IMR-90 (cell line): ENCODE measurements at regions not wholly inside any gene's neighbourhood (a gene's known extent, or its start where the extent isn't known, plus 50 kb on each side); places are given as distances from the start of the nearest gene placed in this dataset.

Experiments
- POLR2A ChIP-seq: IDR thresholded peaks from 2 replicates; pipeline ENCODE4 v1.6.1; 2012; ENCODE audit warnings: mild to moderate bottlenecking, low read depth, low read length
- RCOR1 ChIP-seq: IDR thresholded peaks from 2 replicates; pipeline ENCODE4 v1.6.1; 2012; ENCODE audit warnings: mild to moderate bottlenecking, low read length, improper control_type of control experiment; ENCODE audit not compliant: insufficient replicate concordance
- TF ChIP-seq, protein P1 (sequence below): conservative IDR thresholded peaks from 2 replicates; pipeline ENCODE4 v1.5.1; 2012; ENCODE audit warnings: mild to moderate bottlenecking, low read depth, low read length, improper control_type of control experiment

GRCh38 chr1:105416261-105416660 lies 1640.2 kb upstream of the PRMT6 start:
- TF ChIP-seq, protein P1, sequence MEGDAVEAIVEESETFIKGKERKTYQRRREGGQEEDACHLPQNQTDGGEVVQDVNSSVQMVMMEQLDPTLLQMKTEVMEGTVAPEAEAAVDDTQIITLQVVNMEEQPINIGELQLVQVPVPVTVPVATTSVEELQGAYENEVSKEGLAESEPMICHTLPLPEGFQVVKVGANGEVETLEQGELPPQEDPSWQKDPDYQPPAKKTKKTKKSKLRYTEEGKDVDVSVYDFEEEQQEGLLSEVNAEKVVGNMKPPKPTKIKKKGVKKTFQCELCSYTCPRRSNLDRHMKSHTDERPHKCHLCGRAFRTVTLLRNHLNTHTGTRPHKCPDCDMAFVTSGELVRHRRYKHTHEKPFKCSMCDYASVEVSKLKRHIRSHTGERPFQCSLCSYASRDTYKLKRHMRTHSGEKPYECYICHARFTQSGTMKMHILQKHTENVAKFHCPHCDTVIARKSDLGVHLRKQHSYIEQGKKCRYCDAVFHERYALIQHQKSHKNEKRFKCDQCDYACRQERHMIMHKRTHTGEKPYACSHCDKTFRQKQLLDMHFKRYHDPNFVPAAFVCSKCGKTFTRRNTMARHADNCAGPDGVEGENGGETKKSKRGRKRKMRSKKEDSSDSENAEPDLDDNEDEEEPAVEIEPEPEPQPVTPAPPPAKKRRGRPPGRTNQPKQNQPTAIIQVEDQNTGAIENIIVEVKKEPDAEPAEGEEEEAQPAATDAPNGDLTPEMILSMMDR: no peak
- TF ChIP-seq POLR2A (no peak), RCOR1 (no peak)
